OCI-LY1 (cell line): ENCODE measurements at regions not wholly inside any gene's neighbourhood (a gene's known extent, or its start where the extent isn't known, plus 50 kb on each side); places are given as distances from the start of the nearest gene placed in this dataset.

Experiments
- H2AFZ ChIP-seq: fragments of 200-600 bp; sonication (generic), shearing (Covaris generic); 2 replicates; pipeline ENCODE4 v1.6.0; 2014; ENCODE audit warnings: antibody characterized with exemption, mild to moderate bottlenecking, low read length
- H3F3A ChIP-seq: fragments of 200-600 bp; sonication (generic), shearing (Covaris generic); 2 replicates; pipeline ENCODE4 v1.6.0; 2014; ENCODE audit warnings: mild to moderate bottlenecking, antibody characterized with exemption, low read length, moderate library complexity; ENCODE audit not compliant: insufficient read depth
- H3K27ac ChIP-seq: fragments of 200-600 bp; sonication (generic); 2 replicates; pipeline ENCODE4 v1.5.1; 2014; ENCODE audit warnings: low read length, mixed run types, mild to moderate bottlenecking, low read depth; ENCODE audit not compliant: poor library complexity, severe bottlenecking
- H3K27me3 ChIP-seq: fragments of 200-600 bp; sonication (generic); 2 replicates; pipeline ENCODE4 v1.6.0; 2014; ENCODE audit warnings: antibody characterized with exemption, mild to moderate bottlenecking, low read length, moderate library complexity; ENCODE audit not compliant: insufficient read depth
- H3K36me3 ChIP-seq: fragments of 200-600 bp; sonication (generic); 2 replicates; pipeline ENCODE4 v1.6.1; 2014; ENCODE audit warnings: mild to moderate bottlenecking, antibody characterized with exemption, low read length, moderate library complexity, mixed read lengths; ENCODE audit not compliant: insufficient read depth
- H3K4me1 ChIP-seq: fragments of 200-600 bp; sonication (generic); 2 replicates; pipeline ENCODE4 v1.5.1; 2014; ENCODE audit warnings: mild to moderate bottlenecking, low read length, moderate library complexity; ENCODE audit not compliant: insufficient read depth, severe bottlenecking
- H3K4me2 ChIP-seq: fragments of 200-600 bp; sonication (generic), shearing (Covaris generic); 2 replicates; pipeline ENCODE4 v1.6.1; 2014; ENCODE audit warnings: low read length
- H3K4me3 ChIP-seq: fragments of 200-600 bp; sonication (generic); 2 replicates; pipeline ENCODE4 v1.5.1; 2014; ENCODE audit warnings: low read length, low read depth, mild to moderate bottlenecking, mixed read lengths; ENCODE audit not compliant: poor library complexity, severe bottlenecking
- H3K79me2 ChIP-seq: fragments of 200-600 bp; shearing (Covaris generic); 2 replicates; pipeline ENCODE4 v1.6.1; 2016; ENCODE audit warnings: mixed run types, low read length, mixed read lengths; ENCODE audit not compliant: insufficient read depth
- H3K9ac ChIP-seq: fragments of 200-600 bp; sonication (generic), shearing (Covaris generic); 2 replicates; pipeline ENCODE4 v1.6.1; 2014; ENCODE audit warnings: mild to moderate bottlenecking, low read length, mixed read lengths
- H3K9me2 ChIP-seq: fragments of 200-600 bp; sonication (generic), shearing (Covaris generic); 2 replicates; pipeline ENCODE4 v1.6.1; 2014; ENCODE audit warnings: low read depth, mild to moderate bottlenecking, low read length, mixed read lengths
- H3K9me3 ChIP-seq: fragments of 200-600 bp; shearing (Covaris generic); 2 replicates; pipeline ENCODE4 v1.6.1; 2014; ENCODE audit warnings: low read length, mixed read lengths
- H4K20me1 ChIP-seq: fragments of 200-600 bp; sonication (generic), shearing (Covaris generic); 2 replicates; pipeline ENCODE4 v1.6.0; 2016; ENCODE audit warnings: mild to moderate bottlenecking, low read length; ENCODE audit not compliant: insufficient read depth
- CTCF ChIP-seq: fragments of 200-600 bp; sonication (generic), shearing (Covaris generic); IDR thresholded peaks from 2 replicates; pipeline ENCODE4 v1.5.1; 2017; ENCODE audit warnings: mild to moderate bottlenecking, antibody characterized with exemption, low read length, moderate library complexity, mixed read lengths
- EZH2 ChIP-seq: fragments of 200-600 bp; sonication (generic), shearing (Covaris generic); IDR thresholded peaks from 2 replicates; pipeline ENCODE4 v1.8.0; 2017; ENCODE audit warnings: borderline replicate concordance, mixed run types, mild to moderate bottlenecking, antibody characterized with exemption, low read length, moderate library complexity, mixed read lengths

- Histone ChIP-seq H3K9me3 (no peaks in the 10 kb centered on the region), H3K79me2 (no peaks in the 10 kb centered on the region), H3F3A (no peaks in the 10 kb centered on the region), H3K27ac (no peak overlapping the region), H3K4me3 (no peak overlapping the region), H3K27me3 (peaks cover 6% of the 10 kb centered on the region; the same call in 1 of the 2 replicates), H3K36me3 (no peaks in the 10 kb centered on the region), H3K4me2 (no peak overlapping the region), H3K4me1 (no peaks in the 10 kb centered on the region), H4K20me1 (no peaks in the 10 kb centered on the region), H3K9me2 (no peaks in the 10 kb centered on the region), H3K9ac (no peak overlapping the region), H2AFZ (no peak overlapping the region)
- no peak for TF ChIP-seq EZH2
- TF ChIP-seq CTCF, result no peak
These were observed 132.3 kb upstream of the CSF3R start for GRCh38 chr1:36614991-36615390.

GRCh38 chr1:36614571-36614970, 131.9 kb upstream of the CSF3R start:
- H3K9me3 ChIP-seq, result no peaks in the 10 kb centered on the region
- H3K27ac ChIP-seq, result no peak overlapping the region
- H3K9ac ChIP-seq, result no peak overlapping the region
- H3K4me1 ChIP-seq, result no peaks in the 10 kb centered on the region
- H3K79me2 ChIP-seq, result no peaks in the 10 kb centered on the region
- no peak for TF ChIP-seq CTCF
- TF ChIP-seq EZH2, result no peak
- H3K4me3 ChIP-seq, result no peak overlapping the region
- H3K27me3 ChIP-seq, result 0 out of 2 replicates have a peak, but pooled peaks cover 4% of the 10 kb centered on the region
- no peaks in the 10 kb centered on the region for H3F3A ChIP-seq
- no peaks in the 10 kb centered on the region for H3K36me3 ChIP-seq
- no peak overlapping the region for H2AFZ ChIP-seq
- no peaks in the 10 kb centered on the region for H4K20me1 ChIP-seq
- no peaks in the 10 kb centered on the region for H3K9me2 ChIP-seq
- H3K4me2 ChIP-seq, result no peak overlapping the region

GRCh38 chr1:36613721-36614120, 131.0 kb upstream of the CSF3R start:
- H4K20me1 ChIP-seq, result no peaks in the 10 kb centered on the region
- H3K27ac ChIP-seq, result no peak overlapping the region
- H3K36me3 ChIP-seq, result no peaks in the 10 kb centered on the region
- no peaks in the 10 kb centered on the region for H3K9me3 ChIP-seq
- no peak overlapping the region for H3K4me2 ChIP-seq
- no peaks in the 10 kb centered on the region for H3F3A ChIP-seq
- no peak overlapping the region for H3K4me3 ChIP-seq
- no peaks in the 10 kb centered on the region for H3K9me2 ChIP-seq
- TF ChIP-seq EZH2 (no peak), CTCF (no peak)
- H3K27me3 ChIP-seq, result no peaks in the 10 kb centered on the region
- H3K9ac ChIP-seq, result no peak overlapping the region
- H3K79me2 ChIP-seq, result no peaks in the 10 kb centered on the region
- no peak overlapping the region for H2AFZ ChIP-seq
- H3K4me1 ChIP-seq, result no peaks in the 10 kb centered on the region
